ENCODE measurements at regions not wholly inside any gene's neighbourhood (a gene's known extent, or its start where the extent isn't known, plus 50 kb on each side); places are given as distances from the start of the nearest gene placed in this dataset.

- no peak for TF ChIP-seq CTCF (IDR thresholded peaks at IDR 0.05; ENCODE audit: insufficient read depth, low read length)
- no peak for DNase-seq (ENCODE audit: low read depth)
- H3K4me3 ChIP-seq (ENCODE audit: low read depth, low read length): no peak overlapping the region
Observed at GRCh38 chr5:167916706-167917105, 374.7 kb upstream of the WWC1 start.

GRCh38 chr5:167918184-167918812, 373.1 kb upstream of the WWC1 start:
- no peak for DNase-seq (ENCODE audit: low read depth)
- TF ChIP-seq CTCF (IDR thresholded peaks at IDR 0.05; ENCODE audit: insufficient read depth, low read length): no peak
- H3K4me3 ChIP-seq (ENCODE audit: low read depth, low read length): no peak overlapping the region

- DNase-seq (ENCODE audit: low read depth): no peak
- H3K4me3 ChIP-seq (ENCODE audit: low read depth, low read length): no peak overlapping the region
- TF ChIP-seq CTCF (IDR thresholded peaks at IDR 0.05; ENCODE audit: insufficient read depth, low read length): no peak
Observed at GRCh38 chr5:167918813-167919483, 372.5 kb upstream of the WWC1 start.

GRCh38 chr5:167920589-167920988, 370.9 kb upstream of the WWC1 start:
- no peak for DNase-seq (ENCODE audit: low read depth)
- no peak for TF ChIP-seq CTCF (IDR thresholded peaks at IDR 0.05; ENCODE audit: insufficient read depth, low read length)
- no peak overlapping the region for H3K4me3 ChIP-seq (ENCODE audit: low read depth, low read length)

- H3K4me3 ChIP-seq (ENCODE audit: low read depth, low read length): no peak overlapping the region
- no peak for DNase-seq (ENCODE audit: low read depth)
- no peak for TF ChIP-seq CTCF (IDR thresholded peaks at IDR 0.05; ENCODE audit: insufficient read depth, low read length)
Observed at GRCh38 chr5:167921796-167922195, 369.6 kb upstream of the WWC1 start.

GRCh38 chr5:167923396-167923795, 368.0 kb upstream of the WWC1 start:
- DNase-seq (ENCODE audit: low read depth): no peak
- no peak overlapping the region for H3K4me3 ChIP-seq (ENCODE audit: low read depth, low read length)
- no peak for TF ChIP-seq CTCF (IDR thresholded peaks at IDR 0.05; ENCODE audit: insufficient read depth, low read length)
